Loucy (cell line): ENCODE measurements at regions not wholly inside any gene's neighbourhood (a gene's known extent, or its start where the extent isn't known, plus 50 kb on each side); places are given as distances from the start of the nearest gene placed in this dataset.
"Not testable (repeated sequence)": the region's sequence is repeated elsewhere in the genome, so short reads cannot be mapped to it uniquely, and the experiment has no call there.

Experiments
- EZH2phosphoT487 ChIP-seq: fragments of 200-600 bp; IDR thresholded peaks from 2 replicates; pipeline ENCODE4 v1.6.1; 2018; ENCODE audit warnings: antibody characterized with exemption, mild to moderate bottlenecking, moderate library complexity, borderline replicate concordance
- TF ChIP-seq, protein P1 (sequence below): fragments of 200-600 bp; sonication (generic); conservative IDR thresholded peaks from 2 replicates; pipeline ENCODE4 v1.5.1; 2014; ENCODE audit warnings: mild to moderate bottlenecking, antibody characterized with exemption, low read length

DNA sequence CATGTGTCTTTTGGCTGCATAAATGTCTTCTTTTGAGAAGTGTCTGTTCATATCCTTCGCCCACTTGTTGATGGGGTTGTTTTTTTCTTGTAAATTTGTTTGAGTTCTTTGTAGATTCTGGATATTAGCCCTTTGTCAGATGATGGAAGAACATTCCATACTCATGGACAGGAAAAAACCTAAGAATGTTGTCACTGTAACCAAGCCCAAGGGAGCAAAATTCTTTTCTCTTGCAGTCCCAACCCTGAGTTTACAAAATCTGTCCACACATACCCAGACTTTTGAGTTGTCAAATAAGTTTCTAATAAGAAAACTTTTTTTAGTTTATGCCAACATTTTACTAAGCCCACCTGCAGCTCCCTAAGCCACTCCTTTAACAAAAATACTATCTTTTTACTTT lies 408.2 kb upstream of the FAT1 start:
- TF ChIP-seq, protein P1, sequence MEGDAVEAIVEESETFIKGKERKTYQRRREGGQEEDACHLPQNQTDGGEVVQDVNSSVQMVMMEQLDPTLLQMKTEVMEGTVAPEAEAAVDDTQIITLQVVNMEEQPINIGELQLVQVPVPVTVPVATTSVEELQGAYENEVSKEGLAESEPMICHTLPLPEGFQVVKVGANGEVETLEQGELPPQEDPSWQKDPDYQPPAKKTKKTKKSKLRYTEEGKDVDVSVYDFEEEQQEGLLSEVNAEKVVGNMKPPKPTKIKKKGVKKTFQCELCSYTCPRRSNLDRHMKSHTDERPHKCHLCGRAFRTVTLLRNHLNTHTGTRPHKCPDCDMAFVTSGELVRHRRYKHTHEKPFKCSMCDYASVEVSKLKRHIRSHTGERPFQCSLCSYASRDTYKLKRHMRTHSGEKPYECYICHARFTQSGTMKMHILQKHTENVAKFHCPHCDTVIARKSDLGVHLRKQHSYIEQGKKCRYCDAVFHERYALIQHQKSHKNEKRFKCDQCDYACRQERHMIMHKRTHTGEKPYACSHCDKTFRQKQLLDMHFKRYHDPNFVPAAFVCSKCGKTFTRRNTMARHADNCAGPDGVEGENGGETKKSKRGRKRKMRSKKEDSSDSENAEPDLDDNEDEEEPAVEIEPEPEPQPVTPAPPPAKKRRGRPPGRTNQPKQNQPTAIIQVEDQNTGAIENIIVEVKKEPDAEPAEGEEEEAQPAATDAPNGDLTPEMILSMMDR = not testable (repeated sequence)
- not testable (repeated sequence) for TF ChIP-seq EZH2phosphoT487
